HCT116 (cell line): ENCODE measurements at regions not wholly inside any gene's neighbourhood (a gene's known extent, or its start where the extent isn't known, plus 50 kb on each side); places are given as distances from the start of the nearest gene placed in this dataset.

Source experiments
- CTCF ChIP-seq, 3 experiments: fragments of 200-600 bp in 1 of 3; sonication (generic) in 1 of 3; IDR thresholded peaks in 2 of 3; conservative IDR thresholded peaks in 1 of 3; 2 replicates each; pipeline ENCODE4 v1.5.1; 2012 to 2017; ENCODE audit warnings: low read depth in 2 of 3, low read length in 2 of 3, antibody characterized with exemption in 1 of 3, borderline replicate concordance in 1 of 3, control low read depth in 1 of 3, mild to moderate bottlenecking in 1 of 3, mixed read lengths in 1 of 3, mixed run types in 1 of 3, moderate library complexity in 1 of 3; ENCODE audit not compliant: insufficient read depth in 1 of 3
- ELF1 ChIP-seq: IDR thresholded peaks from 2 replicates; pipeline ENCODE4 v1.6.1; 2012; ENCODE audit warnings: low read depth, borderline replicate concordance
- EZH2phosphoT487 ChIP-seq: fragments of 200-600 bp; IDR thresholded peaks from 2 replicates; pipeline ENCODE4 v1.6.1; 2018; ENCODE audit warnings: antibody characterized with exemption, borderline replicate concordance
- RAD21 ChIP-seq: IDR thresholded peaks from 2 replicates; pipeline ENCODE4 v1.6.1; 2012; ENCODE audit warnings: low read depth, mild to moderate bottlenecking
- SP1 ChIP-seq: IDR thresholded peaks from 2 replicates; pipeline ENCODE4 v1.6.1; 2012; ENCODE audit warnings: low read depth
- ZBTB33 ChIP-seq: IDR thresholded peaks from 2 replicates; pipeline ENCODE4 v1.6.1; 2011; ENCODE audit warnings: mild to moderate bottlenecking, low read length, moderate library complexity; ENCODE audit not compliant: insufficient replicate concordance; ENCODE audit errors: extremely low read depth
- ZFX ChIP-seq: fragments of 450-650 bp; IDR thresholded peaks from 2 replicates; pipeline ENCODE4 v1.6.1; 2017

GRCh38 chr3:34002569-34003100 lies 204.2 kb downstream of the PDCD6IP start:
- no peak for TF ChIP-seq ELF1
- TF ChIP-seq CTCF (IDR thresholded peaks at IDR 0.05 in 2 of 3, conservative IDR thresholded peaks at IDR 0.05 in 1 of 3; ENCODE audit: borderline replicate concordance in 1 of 3, insufficient read depth in 1 of 3, low read depth in 2 of 3, low read length in 2 of 3): no peak
- no peak for TF ChIP-seq ZBTB33
- no peak for TF ChIP-seq RAD21
- TF ChIP-seq SP1: no peak
- TF ChIP-seq ZFX: no peak
- no peak for TF ChIP-seq EZH2phosphoT487
